HepG2 (cell line): ENCODE measurements at regions not wholly inside any gene's neighbourhood (a gene's known extent, or its start where the extent isn't known, plus 50 kb on each side); places are given as distances from the start of the nearest gene placed in this dataset.

Experiments
- CHCHD3 ChIP-seq: sonication (generic); formaldehyde crosslinking; IDR thresholded peaks from 2 replicates; pipeline ENCODE4 v1.8.0; 2022; ENCODE audit warnings: mild to moderate bottlenecking, missing genetic modification reagents, moderate library complexity
- ESRRA ChIP-seq: sonication (generic); formaldehyde crosslinking; IDR thresholded peaks from 2 replicates; pipeline ENCODE4 v1.5.1; 2020; ENCODE audit warnings: mild to moderate bottlenecking, low read depth, missing genetic modification reagents
- MED1 ChIP-seq: sonication (generic); formaldehyde crosslinking; IDR thresholded peaks from 2 replicates; pipeline ENCODE4 v1.4.0; 2020; ENCODE audit warnings: missing genetic modification reagents
- SRY ChIP-seq: sonication (generic); formaldehyde crosslinking; IDR thresholded peaks from 2 replicates; pipeline ENCODE4 v1.8.0; 2022; ENCODE audit warnings: mild to moderate bottlenecking, missing genetic modification reagents
- ZFP41 ChIP-seq: sonication (generic); formaldehyde crosslinking; IDR thresholded peaks from 2 replicates; pipeline ENCODE4 v1.4.0; 2020; ENCODE audit warnings: mild to moderate bottlenecking, missing genetic modification reagents, borderline replicate concordance
- ZGPAT ChIP-seq: IDR thresholded peaks from 2 replicates; pipeline ENCODE4 v1.6.1; 2016; ENCODE audit warnings: mild to moderate bottlenecking
- ZNF687 ChIP-seq: sonication (generic); formaldehyde crosslinking; IDR thresholded peaks from 2 replicates; pipeline ENCODE4 v1.5.1; 2020; ENCODE audit warnings: mild to moderate bottlenecking, missing genetic modification reagents, moderate library complexity
- ZNF704 ChIP-seq: sonication (generic); formaldehyde crosslinking; IDR thresholded peaks from 2 replicates; pipeline ENCODE4 v1.8.1; 2023; ENCODE audit warnings: mild to moderate bottlenecking, inconsistent platforms, moderate library complexity, missing genetic modification reagents, borderline replicate concordance

GRCh38 chr5:2496126-2496525 lies 255.4 kb downstream of the IRX2 start (continued):
- TF ChIP-seq ZNF687 (no peak), CHCHD3 (CRISPR knock-in tag) (no peak), ZGPAT (no peak), SRY (CRISPR knock-in tag) (no peak), MED1 (no peak), ZFP41 (CRISPR knock-in tag) (no peak), ESRRA (CRISPR knock-in tag) (no peak), ZNF704 (CRISPR knock-in tag) (no peak)
